RWPE2 (cell line): ENCODE measurements at regions not wholly inside any gene's neighbourhood (a gene's known extent, or its start where the extent isn't known, plus 50 kb on each side); places are given as distances from the start of the nearest gene placed in this dataset.

Experiments used
- ATAC-seq: fragments of 200-7000 bp; cut with Tn5 transposase; 3 replicates; pipeline ENCODE4 v1.9.1; 2021; ENCODE audit warnings: low read depth
- DNase-seq: peaks from one replicate; pipeline ENCODE4 v3.0.0-alpha.2; 2020; ENCODE audit warnings: low spot score
- H3K27ac ChIP-seq: fragments of 450-650 bp; 2 replicates; pipeline ENCODE4 v1.5.1; 2017; ENCODE audit warnings: mild to moderate bottlenecking; ENCODE audit not compliant: poor library complexity, severe bottlenecking
- H3K27me3 ChIP-seq: fragments of 250-450 bp; sonication (Bioruptor Pico); 2 replicates; pipeline ENCODE4 v1.5.1; 2021; ENCODE audit warnings: mild to moderate bottlenecking, moderate library complexity; ENCODE audit not compliant: insufficient read depth, poor library complexity, severe bottlenecking
- H3K36me3 ChIP-seq: fragments of 250-450 bp; sonication (Bioruptor Pico); 2 replicates; pipeline ENCODE4 v1.5.1; 2020; ENCODE audit warnings: low read depth, mild to moderate bottlenecking, moderate library complexity
- H3K4me1 ChIP-seq: fragments of 250-450 bp; sonication (Bioruptor Pico); 2 replicates; pipeline ENCODE4 v1.5.1; 2021; ENCODE audit warnings: mild to moderate bottlenecking, moderate library complexity; ENCODE audit not compliant: insufficient read depth, poor library complexity, severe bottlenecking
- H3K4me3 ChIP-seq: fragments of 250-450 bp; sonication (Bioruptor Pico); 2 replicates; pipeline ENCODE4 v1.5.1; 2021; ENCODE audit warnings: mild to moderate bottlenecking, moderate library complexity; ENCODE audit not compliant: severe bottlenecking
- H3K9me3 ChIP-seq: fragments of 250-450 bp; sonication (Bioruptor Pico); 2 replicates; pipeline ENCODE4 v1.5.1; 2021; ENCODE audit warnings: mild to moderate bottlenecking, moderate library complexity; ENCODE audit not compliant: severe bottlenecking
- TF ChIP-seq, protein P1 (sequence below): fragments of 450-650 bp; IDR thresholded peaks from one replicate; pipeline ENCODE4 v1.5.1; 2017; ENCODE audit warnings: mild to moderate bottlenecking, moderate library complexity; ENCODE audit not compliant: poor library complexity, severe bottlenecking

DNA sequence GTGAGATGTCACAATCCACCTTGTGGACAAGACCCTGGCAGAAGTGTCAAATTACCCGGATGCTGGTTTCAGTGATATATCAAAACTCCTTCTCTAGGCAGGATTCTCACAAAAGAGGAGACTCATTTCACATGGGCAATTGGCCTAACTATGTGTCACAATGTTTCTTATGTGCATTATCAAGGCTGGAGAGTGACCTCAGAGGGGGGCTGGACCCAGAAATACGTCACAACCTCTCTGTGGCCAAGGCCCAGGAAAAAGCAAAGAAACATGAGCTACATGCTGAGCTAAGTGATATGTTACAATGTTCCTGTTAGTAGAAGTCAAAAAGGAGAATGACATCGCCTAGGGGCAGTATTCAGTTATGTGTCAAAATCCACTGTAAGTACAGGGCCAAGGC, 1031.2 kb upstream of the AMELY start:
- DNase-seq (no peak), ATAC-seq (no peak)
- no peaks in the 10 kb centered on the region for H3K27me3 ChIP-seq
- H3K4me3 ChIP-seq: no peak overlapping the region
- no peaks in the 10 kb centered on the region for H3K9me3 ChIP-seq
- H3K4me1 ChIP-seq: no peaks in the 10 kb centered on the region
- TF ChIP-seq, protein P1, sequence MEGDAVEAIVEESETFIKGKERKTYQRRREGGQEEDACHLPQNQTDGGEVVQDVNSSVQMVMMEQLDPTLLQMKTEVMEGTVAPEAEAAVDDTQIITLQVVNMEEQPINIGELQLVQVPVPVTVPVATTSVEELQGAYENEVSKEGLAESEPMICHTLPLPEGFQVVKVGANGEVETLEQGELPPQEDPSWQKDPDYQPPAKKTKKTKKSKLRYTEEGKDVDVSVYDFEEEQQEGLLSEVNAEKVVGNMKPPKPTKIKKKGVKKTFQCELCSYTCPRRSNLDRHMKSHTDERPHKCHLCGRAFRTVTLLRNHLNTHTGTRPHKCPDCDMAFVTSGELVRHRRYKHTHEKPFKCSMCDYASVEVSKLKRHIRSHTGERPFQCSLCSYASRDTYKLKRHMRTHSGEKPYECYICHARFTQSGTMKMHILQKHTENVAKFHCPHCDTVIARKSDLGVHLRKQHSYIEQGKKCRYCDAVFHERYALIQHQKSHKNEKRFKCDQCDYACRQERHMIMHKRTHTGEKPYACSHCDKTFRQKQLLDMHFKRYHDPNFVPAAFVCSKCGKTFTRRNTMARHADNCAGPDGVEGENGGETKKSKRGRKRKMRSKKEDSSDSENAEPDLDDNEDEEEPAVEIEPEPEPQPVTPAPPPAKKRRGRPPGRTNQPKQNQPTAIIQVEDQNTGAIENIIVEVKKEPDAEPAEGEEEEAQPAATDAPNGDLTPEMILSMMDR: no peak
- H3K36me3 ChIP-seq: no peaks in the 10 kb centered on the region
- no peak overlapping the region for H3K27ac ChIP-seq

DNA sequence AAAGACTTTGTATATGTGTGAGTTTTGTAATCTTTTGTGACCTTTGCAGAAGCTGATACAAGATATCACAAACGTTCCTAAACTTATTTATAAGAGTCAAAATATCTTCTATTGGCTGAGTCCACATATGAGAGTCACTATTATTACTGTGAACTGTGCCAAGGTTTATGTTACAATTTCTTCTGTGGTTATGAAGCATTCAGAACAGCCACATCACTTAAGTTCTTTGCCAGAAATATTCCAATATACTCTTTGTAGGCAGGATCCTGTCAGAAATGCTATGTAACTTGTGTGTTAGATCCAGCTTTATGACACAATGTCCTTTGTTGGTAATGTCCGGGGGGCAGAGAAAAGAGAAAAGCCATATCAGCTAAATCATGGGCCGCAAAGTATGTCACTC, 1030.3 kb upstream of the AMELY start:
- Histone ChIP-seq H3K27ac (no peak overlapping the region), H3K27me3 (no peaks in the 10 kb centered on the region), H3K4me1 (no peaks in the 10 kb centered on the region), H3K36me3 (no peaks in the 10 kb centered on the region), H3K9me3 (no peaks in the 10 kb centered on the region), H3K4me3 (no peak overlapping the region)
- TF ChIP-seq, protein P1: no peak
- ATAC-seq (no peak), DNase-seq (no peak)

DNA sequence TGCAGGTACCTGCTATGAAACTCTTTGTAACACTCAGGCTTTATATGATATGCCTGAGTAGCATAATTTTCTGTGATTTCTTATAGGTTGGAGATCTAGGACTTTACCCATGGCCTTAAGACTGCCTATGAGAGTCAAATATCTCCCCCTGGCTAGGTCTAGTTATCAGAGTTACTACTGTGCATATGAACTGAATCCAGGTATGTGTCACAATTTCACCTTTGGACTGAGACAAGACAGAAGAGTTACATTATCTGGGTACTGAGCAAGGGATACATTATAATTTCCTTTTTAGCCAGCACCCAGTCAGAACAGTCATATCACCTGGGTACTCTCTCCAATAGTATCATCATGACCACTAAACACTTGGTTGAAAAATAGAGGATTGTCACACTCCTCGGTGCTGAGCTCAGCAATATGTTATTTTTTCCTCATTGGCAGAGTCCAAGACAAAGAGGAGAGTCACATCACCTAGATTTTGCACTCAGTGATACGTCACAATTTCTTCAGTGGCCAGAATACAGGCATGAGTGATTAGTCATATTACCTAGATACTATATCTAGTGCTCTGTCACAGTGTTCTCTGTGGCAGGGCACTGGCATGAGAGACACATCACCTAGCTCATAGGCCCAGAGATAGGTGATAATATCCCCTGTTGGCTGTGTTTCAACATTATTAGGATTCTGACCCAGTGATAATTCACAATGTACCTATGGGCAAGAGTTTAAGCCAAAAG, 1027.6 kb upstream of the AMELY start:
- ATAC-seq: no peak
- TF ChIP-seq, protein P1: no peak
- DNase-seq: no peak
- Histone ChIP-seq H3K36me3 (no peaks in the 10 kb centered on the region), H3K9me3 (no peaks in the 10 kb centered on the region), H3K27me3 (no peaks in the 10 kb centered on the region), H3K4me1 (peaks cover 7% of the 10 kb centered on the region), H3K27ac (no peak overlapping the region), H3K4me3 (no peak overlapping the region)

DNA sequence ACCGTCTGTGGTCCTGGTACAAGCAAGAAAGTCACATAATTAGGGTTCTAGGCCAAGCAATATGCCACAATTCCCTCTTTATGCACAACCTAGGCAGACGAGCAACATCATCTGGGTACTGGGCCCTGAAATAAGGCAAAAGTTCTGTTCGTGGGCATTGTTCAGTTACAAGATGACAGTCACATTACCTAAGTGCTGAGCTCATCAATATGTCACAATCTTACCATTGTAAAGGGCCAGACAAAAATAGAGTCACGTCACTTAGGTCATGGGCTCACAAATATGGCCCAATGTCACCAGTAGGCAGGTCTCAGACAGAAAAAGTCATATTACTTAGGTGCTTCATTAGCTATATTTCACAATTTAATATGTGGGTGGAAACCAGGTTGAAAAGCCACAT, 1025.3 kb upstream of the AMELY start:
- no peak overlapping the region for H3K4me3 ChIP-seq
- no peaks in the 10 kb centered on the region for H3K36me3 ChIP-seq
- TF ChIP-seq, protein P1: no peak
- no peak for DNase-seq
- no peaks in the 10 kb centered on the region for H3K9me3 ChIP-seq
- ATAC-seq: no peak
- no peak overlapping the region for H3K27ac ChIP-seq
- no peaks in the 10 kb centered on the region for H3K27me3 ChIP-seq
- peaks cover 7% of the 10 kb centered on the region for H3K4me1 ChIP-seq

DNA sequence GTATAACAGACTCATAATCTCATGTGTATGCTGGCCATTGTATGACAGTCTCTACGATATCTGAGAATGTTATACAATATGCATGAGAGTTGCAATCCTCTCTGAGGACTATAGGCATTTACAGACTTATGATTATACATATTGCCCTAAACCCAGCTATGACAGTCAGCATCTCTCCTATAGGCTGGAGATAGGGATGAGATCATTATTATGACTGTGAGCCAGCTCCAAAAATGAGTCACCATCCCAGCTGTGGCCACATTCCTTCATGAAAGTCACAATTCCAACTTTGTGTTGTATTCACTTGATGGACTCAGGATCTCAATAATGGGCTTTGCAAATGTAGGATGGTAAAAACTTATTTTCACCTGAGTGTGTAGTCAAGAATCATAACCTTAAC, 1024.5 kb upstream of the AMELY start:
- Histone ChIP-seq H3K4me1 (peaks cover 7% of the 10 kb centered on the region), H3K27ac (no peak overlapping the region), H3K36me3 (no peaks in the 10 kb centered on the region), H3K4me3 (no peak overlapping the region), H3K27me3 (no peaks in the 10 kb centered on the region), H3K9me3 (no peaks in the 10 kb centered on the region)
- peak; percentile 93 for ATAC-seq
- no peak for DNase-seq
- TF ChIP-seq, protein P1: no peak
